ACC112 (cell line): ENCODE measurements at regions not wholly inside any gene's neighbourhood (a gene's known extent, or its start where the extent isn't known, plus 50 kb on each side); places are given as distances from the start of the nearest gene placed in this dataset.
"Not testable (repeated sequence)": the region's sequence is repeated elsewhere in the genome, so short reads cannot be mapped to it uniquely, and the experiment has no call there.

ENCODE experiments used
- H2AFZ ChIP-seq: fragments of 200-600 bp; sonication (generic); one replicate; pipeline ENCODE4 v1.6.0; 2017; ENCODE audit warnings: antibody characterized with exemption, low read length; ENCODE audit not compliant: unreplicated experiment
- H3K27ac ChIP-seq: fragments of 200-600 bp; sonication (generic); 2 replicates; pipeline ENCODE4 v1.5.1; 2014; ENCODE audit warnings: low read depth, mild to moderate bottlenecking, antibody characterized with exemption, low read length, moderate library complexity
- H3K27me3 ChIP-seq: fragments of 200-600 bp; sonication (generic); 2 replicates; pipeline ENCODE4 v1.6.1; 2014; ENCODE audit warnings: mild to moderate bottlenecking, antibody characterized with exemption, low read length, moderate library complexity, mixed read lengths; ENCODE audit not compliant: insufficient read depth
- H3K36me3 ChIP-seq: fragments of 200-600 bp; sonication (generic); 2 replicates; pipeline ENCODE4 v1.6.1; 2016; ENCODE audit warnings: mild to moderate bottlenecking, antibody characterized with exemption, low read length, moderate library complexity, mixed read lengths; ENCODE audit not compliant: insufficient read depth
- H3K4me1 ChIP-seq: fragments of 200-600 bp; sonication (generic); one replicate; pipeline ENCODE4 v1.6.1; 2016; ENCODE audit warnings: low read length, mixed read lengths; ENCODE audit not compliant: insufficient read depth, unreplicated experiment, control insufficient read depth
- H3K4me3 ChIP-seq: fragments of 200-600 bp; sonication (generic); 2 replicates; pipeline ENCODE4 v1.5.1; 2014; ENCODE audit warnings: mild to moderate bottlenecking, low read depth, low read length
- H3K79me2 ChIP-seq: fragments of 200-600 bp; sonication (generic); one replicate; pipeline ENCODE4 v1.6.0; 2016; ENCODE audit warnings: low read length; ENCODE audit not compliant: control insufficient read depth, unreplicated experiment, insufficient read depth

DNA sequence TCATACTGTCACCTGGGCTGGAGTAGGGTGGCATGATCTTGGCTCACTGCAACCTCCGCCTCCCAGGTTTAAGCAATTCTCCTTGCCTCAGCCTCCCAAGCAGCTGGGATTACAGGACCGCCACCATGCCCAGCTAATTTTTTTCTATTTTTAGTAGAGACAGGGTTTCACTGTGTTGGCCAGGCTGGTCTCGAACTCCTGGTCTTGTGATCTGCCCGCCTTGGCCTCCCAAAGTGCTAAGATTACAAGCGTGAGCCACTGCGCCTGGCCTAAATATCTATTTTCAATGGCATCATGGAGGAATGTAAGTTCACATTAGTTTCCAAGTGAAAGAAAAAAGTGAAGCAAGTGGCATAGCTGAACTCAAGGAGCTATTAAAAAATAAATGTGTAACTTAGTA is 74.8 kb upstream of the EDEM3 start:
- H2AFZ ChIP-seq, H3K27me3 ChIP-seq, H3K79me2 ChIP-seq, H3K36me3 ChIP-seq, H3K27ac ChIP-seq, H3K4me3 ChIP-seq: not testable (repeated sequence)
- H3K4me1 ChIP-seq, result peaks cover 21% of the 10 kb centered on the region

DNA sequence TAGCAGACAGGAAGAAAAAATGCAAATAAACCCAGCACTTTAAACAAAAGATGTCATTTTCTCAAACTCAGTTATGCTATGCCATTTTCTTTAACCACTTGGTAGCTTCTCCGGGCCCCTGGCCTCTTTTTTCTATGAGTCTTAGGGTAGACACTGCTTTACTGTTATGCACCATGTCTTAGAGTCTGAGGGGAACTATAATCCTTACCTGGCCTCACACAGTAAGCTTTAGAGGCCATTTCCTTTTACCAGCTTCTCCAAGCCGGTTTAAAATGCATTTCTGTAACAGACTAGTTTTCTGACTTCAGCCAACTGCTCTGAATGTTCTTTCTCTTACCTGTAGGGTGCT is 73.7 kb upstream of the EDEM3 start:
- Histone ChIP-seq H3K79me2 (no peaks in the 10 kb centered on the region), H3K27ac (no peak overlapping the region), H3K36me3 (no peaks in the 10 kb centered on the region), H3K27me3 (no peaks in the 10 kb centered on the region), H3K4me1 (peaks cover 21% of the 10 kb centered on the region), H2AFZ (no peak overlapping the region), H3K4me3 (no peak overlapping the region)

DNA sequence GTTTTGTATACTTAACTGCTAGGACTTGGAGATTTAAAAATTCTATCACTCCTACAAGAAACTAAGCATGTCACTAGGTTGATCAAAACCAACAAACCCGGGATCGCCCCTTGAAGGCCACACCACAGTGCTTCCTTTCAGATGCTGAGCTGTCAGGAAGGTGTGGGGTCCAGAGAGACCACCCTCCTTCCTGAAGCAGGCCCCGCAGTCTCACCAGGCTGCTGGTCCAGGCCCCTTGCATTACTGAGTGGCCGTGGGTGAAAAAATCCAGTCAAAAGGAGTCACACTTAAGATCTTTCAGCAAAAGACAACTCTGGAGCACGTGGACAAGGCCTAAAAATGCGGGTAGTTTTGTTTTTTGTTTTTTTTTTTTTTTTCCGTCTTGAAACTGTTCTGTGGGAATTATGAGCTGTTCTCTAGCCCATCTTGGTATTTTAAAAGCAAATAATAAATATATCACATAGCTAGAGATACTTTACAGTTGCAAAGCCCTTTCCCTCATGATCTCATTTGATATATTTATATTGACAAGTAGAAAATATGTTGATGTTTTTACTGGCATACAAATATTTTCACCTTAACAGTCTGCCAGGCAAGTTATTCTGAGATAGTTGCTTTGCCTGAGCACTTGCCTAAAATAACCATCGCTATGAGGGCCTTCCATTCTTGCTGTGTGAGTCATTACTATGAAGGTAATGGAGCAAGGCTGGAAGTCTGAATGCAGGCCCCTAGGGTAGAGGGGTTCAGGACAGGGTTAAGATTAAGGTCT is 73.1 kb upstream of the EDEM3 start:
- no peaks in the 10 kb centered on the region for H3K36me3 ChIP-seq
- 0 out of 2 replicates have a peak overlapping the region, but pooled peaks have one; percentile 10 for H3K27ac ChIP-seq
- H3K4me3 ChIP-seq, result no peak overlapping the region
- H3K27me3 ChIP-seq, result no peaks in the 10 kb centered on the region
- no peak overlapping the region for H2AFZ ChIP-seq
- no peaks in the 10 kb centered on the region for H3K79me2 ChIP-seq
- H3K4me1 ChIP-seq, result peaks cover 21% of the 10 kb centered on the region

DNA sequence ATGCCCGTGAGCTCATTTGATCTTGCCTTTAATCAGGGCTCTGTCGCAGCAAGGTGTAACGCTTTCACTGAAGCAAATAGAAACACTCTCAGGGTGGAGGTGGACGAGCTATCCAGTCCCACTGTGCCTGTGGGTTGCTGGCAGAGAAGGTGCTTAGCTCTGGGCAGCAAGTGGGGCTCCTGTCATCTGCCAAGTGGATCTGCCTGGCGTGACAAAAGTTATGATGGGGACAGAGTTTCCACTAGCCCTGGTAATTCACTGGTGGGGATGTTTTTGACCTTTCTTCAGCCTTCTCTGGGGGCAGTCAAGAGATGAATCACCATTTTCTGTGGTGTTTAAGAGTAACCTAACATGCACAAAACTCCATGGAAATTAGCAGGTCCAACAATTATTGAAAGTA is 71.3 kb upstream of the EDEM3 start:
- no peak overlapping the region for H3K4me3 ChIP-seq
- H3K4me1 ChIP-seq, result peaks cover 21% of the 10 kb centered on the region
- no peaks in the 10 kb centered on the region for H3K36me3 ChIP-seq
- H3K27ac ChIP-seq, result no peak overlapping the region
- no peaks in the 10 kb centered on the region for H3K79me2 ChIP-seq
- H2AFZ ChIP-seq, result no peak overlapping the region
- no peaks in the 10 kb centered on the region for H3K27me3 ChIP-seq

DNA sequence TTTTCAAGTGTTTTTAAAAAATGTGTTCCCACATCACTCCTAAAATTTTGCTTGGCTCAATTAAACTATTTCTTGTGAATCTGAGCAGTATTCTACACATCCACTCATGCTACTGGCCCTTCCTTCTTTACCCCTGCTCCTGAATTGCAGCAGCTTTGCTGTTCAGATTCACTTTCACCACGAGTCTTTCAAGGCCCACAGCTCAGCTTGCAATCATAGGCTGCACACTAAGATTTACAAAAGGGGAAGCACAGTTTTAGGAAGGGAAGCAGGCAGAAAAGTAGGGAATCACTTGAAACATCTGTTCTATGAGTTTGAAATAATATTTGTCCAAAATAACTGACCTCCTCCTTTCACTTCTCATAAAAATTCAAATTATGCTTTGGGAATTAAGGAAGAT is 70.9 kb upstream of the EDEM3 start:
- H3K27ac ChIP-seq, result no peak overlapping the region

DNA sequence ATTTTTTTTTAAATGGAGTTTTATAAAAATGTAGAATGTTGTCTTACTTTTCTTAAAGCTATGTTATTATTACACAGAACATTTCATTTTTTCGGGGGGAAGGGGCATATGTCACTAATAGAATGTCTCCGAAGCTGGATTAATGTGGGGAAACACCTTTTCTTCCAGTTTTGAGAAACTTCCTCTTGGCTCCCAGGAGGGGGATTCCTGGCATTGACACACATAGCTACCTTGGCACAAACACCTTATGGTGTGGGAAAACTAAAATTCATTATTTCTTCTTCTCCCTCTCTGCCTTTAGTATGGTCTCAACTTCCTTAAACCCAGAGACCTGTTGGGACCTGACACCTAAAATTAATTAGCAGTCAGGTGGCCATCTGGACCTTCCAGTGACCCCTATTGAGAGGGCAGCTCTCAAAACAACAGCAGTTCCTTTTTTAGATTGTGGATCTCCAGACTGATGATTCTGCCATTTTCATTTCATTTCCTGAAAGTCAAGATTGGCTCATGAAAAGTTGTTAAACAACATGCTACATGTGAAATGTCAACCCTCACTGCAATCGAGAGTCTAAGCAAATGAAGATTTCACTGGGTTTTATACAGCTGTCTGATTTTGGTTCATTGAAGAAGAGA is 70.1 kb upstream of the EDEM3 start:
- Histone ChIP-seq H3K79me2 (no peaks in the 10 kb centered on the region), H2AFZ (no peak overlapping the region), H3K27ac (no peak overlapping the region), H3K4me1 (peaks cover 21% of the 10 kb centered on the region), H3K27me3 (no peaks in the 10 kb centered on the region), H3K36me3 (no peaks in the 10 kb centered on the region), H3K4me3 (no peak overlapping the region)

More for the DNA sequence above, 70.9 kb upstream of the EDEM3 start:
- Histone ChIP-seq H3K4me1 (peaks cover 21% of the 10 kb centered on the region), H3K27me3 (no peaks in the 10 kb centered on the region), H3K4me3 (no peak overlapping the region), H2AFZ (no peak overlapping the region), H3K36me3 (no peaks in the 10 kb centered on the region), H3K79me2 (no peaks in the 10 kb centered on the region)

DNA sequence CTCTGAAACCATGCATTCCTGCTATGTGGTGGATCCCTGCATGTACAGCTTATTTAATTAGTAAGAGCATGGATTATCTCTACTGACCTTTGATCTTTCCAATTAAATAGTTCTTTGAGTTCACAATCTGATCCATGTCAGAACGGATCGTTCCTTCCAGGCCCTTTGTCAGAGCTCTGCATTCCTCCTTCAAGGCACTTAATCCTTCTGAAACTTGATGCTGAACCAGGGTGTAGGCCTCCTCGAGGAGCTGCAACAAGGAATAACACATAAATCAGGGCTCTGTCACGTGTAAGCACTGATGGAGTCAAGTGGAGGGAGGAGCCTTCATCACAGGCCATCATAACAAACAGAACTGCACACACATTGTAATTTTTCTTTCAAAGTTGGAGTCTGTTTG is 68.4 kb upstream of the EDEM3 start:
- Histone ChIP-seq H3K79me2 (no peaks in the 10 kb centered on the region), H3K27me3 (no peaks in the 10 kb centered on the region), H2AFZ (no peak overlapping the region), H3K4me3 (no peak overlapping the region), H3K4me1 (peaks cover 10% of the 10 kb centered on the region), H3K27ac (no peak overlapping the region), H3K36me3 (no peaks in the 10 kb centered on the region)

DNA sequence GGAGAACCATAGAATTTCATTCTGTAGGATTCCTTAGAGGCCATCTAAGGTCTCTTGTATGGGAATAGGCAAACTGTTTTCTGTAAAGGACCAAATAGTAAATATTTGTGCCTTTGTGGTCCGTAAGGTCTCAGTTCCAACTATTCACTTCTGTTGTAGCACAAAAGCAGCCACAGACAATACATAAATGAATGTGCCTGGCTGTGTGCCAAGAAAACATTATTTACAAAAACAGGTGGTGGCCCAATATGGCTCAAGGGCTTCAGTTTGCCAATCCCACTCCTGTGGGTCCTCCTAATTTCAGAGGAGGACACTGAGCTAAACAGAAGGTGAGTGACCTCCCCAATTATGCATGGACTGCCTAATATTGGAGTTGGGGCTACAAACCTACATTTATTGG is 67.6 kb upstream of the EDEM3 start:
- H2AFZ ChIP-seq, result no peak overlapping the region
- peaks cover 3% of the 10 kb centered on the region for H3K4me1 ChIP-seq

DNA sequence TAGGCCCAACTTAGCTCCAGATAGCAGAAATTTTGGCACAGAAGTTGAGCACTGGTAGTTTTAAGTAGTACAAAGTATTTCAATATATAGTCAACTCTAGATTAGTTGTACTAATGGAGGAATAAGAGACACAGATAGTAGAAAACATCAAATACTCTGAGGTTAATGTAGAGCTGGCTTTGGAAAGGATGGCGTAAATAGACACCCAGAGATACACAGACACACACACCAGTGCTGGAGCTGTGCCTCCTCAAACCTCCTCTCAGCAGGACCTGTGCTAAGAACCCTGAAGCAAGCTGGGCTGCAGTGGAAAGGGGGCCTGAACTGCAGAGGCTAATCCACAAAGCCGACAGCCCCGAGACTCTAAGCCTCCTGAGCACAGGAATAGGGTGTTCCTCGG is 67.0 kb upstream of the EDEM3 start:
- Histone ChIP-seq H3K4me1 (no peaks in the 10 kb centered on the region), H2AFZ (no peak overlapping the region), H3K36me3 (no peaks in the 10 kb centered on the region; the same call in 1 of the 2 replicates), H3K4me3 (no peak overlapping the region), H3K27me3 (no peaks in the 10 kb centered on the region), H3K27ac (no peak overlapping the region), H3K79me2 (no peaks in the 10 kb centered on the region)

More for the DNA sequence above, 67.6 kb upstream of the EDEM3 start:
- no peak overlapping the region for H3K4me3 ChIP-seq
- no peaks in the 10 kb centered on the region for H3K79me2 ChIP-seq
- H3K27ac ChIP-seq, result no peak overlapping the region
- H3K27me3 ChIP-seq, result no peaks in the 10 kb centered on the region
- no peaks in the 10 kb centered on the region; the same call in 1 of the 2 replicates for H3K36me3 ChIP-seq

DNA sequence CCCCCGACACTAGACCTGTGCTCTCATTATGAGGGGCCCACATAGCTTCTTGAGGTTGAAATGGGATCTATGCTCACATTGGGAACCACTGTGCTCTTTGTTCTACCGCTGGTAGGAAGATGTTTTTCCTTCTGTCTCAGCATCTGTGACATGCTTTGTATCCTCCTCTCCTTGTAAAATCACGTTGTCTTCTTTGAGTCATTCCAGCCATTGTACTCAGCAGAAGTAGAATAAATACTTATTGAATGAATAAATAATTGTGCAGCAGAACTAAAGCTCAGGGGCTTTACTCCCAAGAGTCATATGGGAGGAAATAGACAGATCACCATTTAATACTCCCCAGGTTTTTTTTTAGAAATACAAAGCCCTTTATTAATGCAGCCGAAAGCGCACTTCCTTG is 66.3 kb upstream of the EDEM3 start:
- Histone ChIP-seq H3K36me3 (no peaks in the 10 kb centered on the region; the same call in 1 of the 2 replicates), H3K27ac (no peak overlapping the region), H2AFZ (no peak overlapping the region), H3K27me3 (no peaks in the 10 kb centered on the region), H3K79me2 (no peaks in the 10 kb centered on the region), H3K4me3 (no peak overlapping the region), H3K4me1 (no peaks in the 10 kb centered on the region)

DNA sequence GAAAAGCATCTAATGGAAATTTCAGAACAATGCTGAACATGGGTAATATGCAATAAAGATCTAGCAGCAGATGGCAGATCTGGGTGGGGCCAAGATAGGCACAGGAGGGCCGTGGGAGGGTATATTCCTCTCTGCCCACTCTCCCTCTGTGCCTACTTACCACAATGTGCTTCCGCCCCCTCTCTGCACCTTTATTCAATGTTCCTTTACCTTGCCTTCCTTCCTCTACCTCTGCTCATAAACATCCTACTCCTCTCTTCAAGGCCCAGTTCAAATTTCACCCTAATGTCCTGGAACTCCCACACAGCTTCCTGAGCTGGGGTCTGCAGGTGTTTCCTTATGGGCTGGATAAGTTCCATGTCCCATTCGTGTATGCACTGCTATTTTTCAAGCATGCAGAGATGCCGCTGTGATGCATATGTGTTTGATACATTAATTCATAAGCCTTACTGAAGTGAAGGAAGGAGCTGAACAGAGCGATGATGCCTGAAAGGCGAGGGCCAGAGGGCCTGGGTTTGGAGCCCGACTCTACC is 65.6 kb upstream of the EDEM3 start:
- Histone ChIP-seq H3K27ac (no peak overlapping the region), H3K4me1 (no peaks in the 10 kb centered on the region), H3K79me2 (no peaks in the 10 kb centered on the region), H3K27me3 (no peaks in the 10 kb centered on the region), H3K36me3 (no peaks in the 10 kb centered on the region; the same call in 1 of the 2 replicates), H2AFZ (no peak overlapping the region), H3K4me3 (no peak overlapping the region)
